ENCODE measurements at regions not wholly inside any gene's neighbourhood (a gene's known extent, or its start where the extent isn't known, plus 50 kb on each side); places are given as distances from the start of the nearest gene placed in this dataset.

- DNase-seq: no peak
Measured at GRCh38 chr9:118529210-118529609, 825.0 kb downstream of the TLR4 start.

- DNase-seq: no peak
Measured at GRCh38 chr9:118529624-118530214, 825.5 kb downstream of the TLR4 start.

- DNase-seq: no peak
Measured at GRCh38 chr9:118532592-118532991, 828.4 kb downstream of the TLR4 start.

GRCh38 chr9:118533101-118533500, 828.9 kb downstream of the TLR4 start:
- no peak for DNase-seq

- no peak for DNase-seq
Measured at GRCh38 chr9:118533850-118534249, 829.6 kb downstream of the TLR4 start.

- DNase-seq: no peak
Measured at GRCh38 chr9:118536153-118536552, 832.0 kb downstream of the TLR4 start.

GRCh38 chr9:118538959-118539358, 830.3 kb downstream of the BRINP1 start:
- no peak for DNase-seq

GRCh38 chr9:118553465-118553864, 815.8 kb downstream of the BRINP1 start:
- DNase-seq: no peak

GRCh38 chr9:118554987-118555386, 814.2 kb downstream of the BRINP1 start:
- DNase-seq: no peak

GRCh38 chr9:118558026-118558425, 811.2 kb downstream of the BRINP1 start:
- no peak for DNase-seq

- no peak for DNase-seq
Measured at GRCh38 chr9:118558891-118559290, 810.3 kb downstream of the BRINP1 start.

GRCh38 chr9:118561051-118561450, 808.2 kb downstream of the BRINP1 start:
- DNase-seq: no peak

GRCh38 chr9:118563677-118564076, 805.6 kb downstream of the BRINP1 start:
- no peak for DNase-seq

- DNase-seq: no peak
Measured at GRCh38 chr9:118567861-118568260, 801.4 kb downstream of the BRINP1 start.

- DNase-seq: no peak
Measured at GRCh38 chr9:118568704-118569103, 800.5 kb downstream of the BRINP1 start.

- DNase-seq: no peak
Measured at GRCh38 chr9:118569148-118569547, 800.1 kb downstream of the BRINP1 start.

GRCh38 chr9:118570066-118570465, 799.2 kb downstream of the BRINP1 start:
- DNase-seq: no peak

GRCh38 chr9:118575341-118576070, 793.7 kb downstream of the BRINP1 start:
- DNase-seq: no peak

GRCh38 chr9:118577121-118577520, 792.1 kb downstream of the BRINP1 start:
- DNase-seq: no peak

GRCh38 chr9:118578467-118578866, 790.8 kb downstream of the BRINP1 start:
- no peak for DNase-seq

- DNase-seq: no peak
Measured at GRCh38 chr9:118583414-118583813, 785.8 kb downstream of the BRINP1 start.

GRCh38 chr9:118586978-118587377, 782.3 kb downstream of the BRINP1 start:
- no peak for DNase-seq

GRCh38 chr9:118594428-118594827, 774.8 kb downstream of the BRINP1 start:
- DNase-seq: no peak

GRCh38 chr9:118595719-118596305, 773.4 kb downstream of the BRINP1 start:
- no peak for DNase-seq

Measured in central memory CD4-positive, alpha-beta T cell (primary cell).